ENCODE measurements at regions not wholly inside any gene's neighbourhood (a gene's known extent, or its start where the extent isn't known, plus 50 kb on each side); places are given as distances from the start of the nearest gene placed in this dataset.
A peak's percentile ranks its signal among the peaks of the same experiment; 100 is the strongest.

DNA sequence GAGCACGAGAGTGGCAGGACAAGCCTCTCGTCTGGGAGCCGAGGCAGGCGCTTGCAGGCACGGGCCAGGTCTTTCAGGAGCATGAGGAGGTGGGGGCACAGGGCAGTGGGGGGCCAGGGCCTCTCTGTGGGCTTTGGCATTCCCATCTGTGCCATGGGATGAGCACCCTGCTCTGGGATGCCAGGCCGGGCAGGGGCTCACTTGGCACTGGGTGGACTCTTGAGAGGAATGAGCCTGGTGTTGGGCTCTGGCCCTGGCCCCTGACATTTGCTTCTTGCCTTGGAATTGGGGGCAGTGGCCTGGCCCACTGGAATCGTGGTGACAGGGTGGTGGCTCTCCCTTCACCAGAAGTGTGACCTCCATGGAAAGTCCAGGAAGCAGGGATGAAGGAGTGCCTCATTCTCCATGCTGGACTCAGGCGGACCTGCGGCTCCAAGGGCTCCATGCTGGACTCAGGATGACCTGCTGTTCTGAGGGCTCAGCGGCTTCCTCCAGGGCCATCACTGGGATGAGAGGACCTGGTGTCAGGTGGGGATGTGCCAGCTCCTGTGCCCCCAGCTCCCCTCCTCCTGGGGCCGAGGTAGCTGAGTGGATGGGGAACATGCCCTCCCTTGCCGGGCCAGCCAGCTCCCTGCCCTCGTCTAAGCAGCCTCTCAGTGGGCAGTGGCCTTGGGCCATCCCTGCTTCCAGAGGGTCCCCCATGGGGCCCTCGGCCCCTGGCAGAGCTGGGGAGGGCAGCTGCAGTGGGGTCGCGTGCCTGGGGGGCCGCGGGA is 220.3 kb downstream of the KIF26A start:
- H3K27ac ChIP-seq, result no peak overlapping the region
- WGBS, 4 donors, result 59 to 71% (median 69%) methylated on average over 14 to 18 of the region's 18 CpGs
- H3K36me3 ChIP-seq (replicated peaks in 1 of 2), result no peaks in the 10 kb centered on the region
- no peak overlapping the region for H3K4me3 ChIP-seq
- no peaks in the 10 kb centered on the region for H3K9me3 ChIP-seq (replicated peaks in 1 of 3)
- DNase-seq, result peak in 2 of 7 donors; percentile 0 to 4
- H3K27me3 ChIP-seq, result no peaks in the 10 kb centered on the region
- intact Hi-C loops (cut with DNase I), result no loop called here
- TF ChIP-seq, protein P1, sequence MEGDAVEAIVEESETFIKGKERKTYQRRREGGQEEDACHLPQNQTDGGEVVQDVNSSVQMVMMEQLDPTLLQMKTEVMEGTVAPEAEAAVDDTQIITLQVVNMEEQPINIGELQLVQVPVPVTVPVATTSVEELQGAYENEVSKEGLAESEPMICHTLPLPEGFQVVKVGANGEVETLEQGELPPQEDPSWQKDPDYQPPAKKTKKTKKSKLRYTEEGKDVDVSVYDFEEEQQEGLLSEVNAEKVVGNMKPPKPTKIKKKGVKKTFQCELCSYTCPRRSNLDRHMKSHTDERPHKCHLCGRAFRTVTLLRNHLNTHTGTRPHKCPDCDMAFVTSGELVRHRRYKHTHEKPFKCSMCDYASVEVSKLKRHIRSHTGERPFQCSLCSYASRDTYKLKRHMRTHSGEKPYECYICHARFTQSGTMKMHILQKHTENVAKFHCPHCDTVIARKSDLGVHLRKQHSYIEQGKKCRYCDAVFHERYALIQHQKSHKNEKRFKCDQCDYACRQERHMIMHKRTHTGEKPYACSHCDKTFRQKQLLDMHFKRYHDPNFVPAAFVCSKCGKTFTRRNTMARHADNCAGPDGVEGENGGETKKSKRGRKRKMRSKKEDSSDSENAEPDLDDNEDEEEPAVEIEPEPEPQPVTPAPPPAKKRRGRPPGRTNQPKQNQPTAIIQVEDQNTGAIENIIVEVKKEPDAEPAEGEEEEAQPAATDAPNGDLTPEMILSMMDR (IDR thresholded peaks at IDR 0.05), result no peak
- TF ChIP-seq POLR2A (IDR thresholded peaks at IDR 0.05), result no peak
- H3K4me1 ChIP-seq (replicated peaks in 1 of 2), result no peaks in the 10 kb centered on the region

DNA sequence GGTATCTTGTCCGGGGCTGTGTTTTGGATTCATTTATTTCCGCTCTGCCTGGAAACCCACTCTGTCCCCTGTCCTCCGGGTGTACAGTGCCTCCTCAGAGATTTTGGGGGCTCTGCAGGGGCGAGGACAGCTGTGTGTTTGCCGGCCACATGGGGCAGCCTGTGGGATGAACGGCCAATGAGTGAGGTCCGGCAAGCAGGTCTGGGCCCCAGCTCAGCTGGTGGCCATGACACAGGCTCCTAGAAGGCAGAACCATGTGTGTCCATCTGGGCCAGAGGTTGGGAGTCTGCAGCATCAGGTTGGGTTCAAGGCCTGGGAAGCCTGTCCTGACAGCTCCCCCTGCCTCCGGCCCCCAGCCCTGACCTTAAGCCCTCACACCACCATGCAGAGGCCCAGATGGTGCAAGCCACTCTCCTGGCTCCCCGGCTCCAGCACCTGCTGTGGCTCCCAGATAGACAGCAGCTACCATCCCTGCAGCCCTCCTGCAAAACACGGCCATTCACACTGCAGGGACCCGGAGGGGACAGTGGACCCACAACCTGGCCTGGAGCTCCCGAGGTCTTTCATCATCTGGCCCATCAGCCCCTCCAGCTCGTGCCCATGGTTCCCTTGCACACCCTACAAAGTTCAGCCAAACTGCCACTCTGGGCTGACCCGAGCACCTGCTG is 220.1 kb upstream of the C14orf180 start:
- Histone ChIP-seq H3K4me1 (replicated peaks in 1 of 2) (no peaks in the 10 kb centered on the region), H3K36me3 (replicated peaks in 1 of 2) (no peaks in the 10 kb centered on the region), H3K27ac (no peak overlapping the region), H3K27me3 (no peaks in the 10 kb centered on the region), H3K9me3 (replicated peaks in 1 of 3) (no peaks in the 10 kb centered on the region), H3K4me3 (no peak overlapping the region)
- TF ChIP-seq POLR2A (IDR thresholded peaks at IDR 0.05), result no peak
- TF ChIP-seq, protein P1 (IDR thresholded peaks at IDR 0.05), result no peak
- 62 to 85% (median 73%) methylated on average over 7 to 14 of the region's 14 CpGs for WGBS, 4 donors
- intact Hi-C loops (cut with DNase I), result no loop called here
- peak in 2 of 7 donors; percentile 2 to 7 for DNase-seq

DNA sequence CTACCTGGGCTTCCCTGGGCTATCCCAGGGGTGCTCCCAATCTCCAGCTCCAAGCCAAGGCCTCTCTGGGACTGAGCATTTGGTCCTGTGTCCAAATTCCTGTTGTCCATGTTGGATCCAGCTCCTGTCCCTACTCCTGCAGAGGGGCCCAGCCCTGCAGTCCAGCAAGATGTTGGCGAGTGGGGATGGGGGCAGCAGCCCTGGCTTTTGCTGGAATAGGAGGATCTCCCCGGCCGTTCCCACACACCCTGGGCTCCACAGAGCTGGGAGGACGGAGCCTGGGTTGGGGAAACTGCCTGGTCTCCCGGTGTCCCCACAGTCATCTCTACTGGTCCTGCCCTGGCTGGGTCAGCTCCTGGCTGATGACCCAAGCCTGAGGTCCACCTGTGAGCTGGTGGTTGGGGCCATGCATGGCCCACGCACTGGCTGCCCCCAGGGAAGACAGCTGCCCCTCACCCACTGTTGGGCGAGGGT is 219.6 kb upstream of the C14orf180 start:
- Histone ChIP-seq H3K27ac (no peak overlapping the region), H3K36me3 (replicated peaks in 1 of 2) (no peaks in the 10 kb centered on the region), H3K4me1 (replicated peaks in 1 of 2) (no peaks in the 10 kb centered on the region), H3K27me3 (no peaks in the 10 kb centered on the region), H3K4me3 (no peak overlapping the region), H3K9me3 (replicated peaks in 1 of 3) (no peaks in the 10 kb centered on the region)
- intact Hi-C loops (cut with DNase I), result no loop called here
- DNase-seq, result peak in 2 of 7 donors; percentile 0 to 3
- no peak for TF ChIP-seq POLR2A (IDR thresholded peaks at IDR 0.05)
- TF ChIP-seq, protein P1 (IDR thresholded peaks at IDR 0.05), result no peak
- WGBS, 4 donors, result 80 to 87% (median 85%) methylated on average over 5 to 7 of the region's 7 CpGs

DNA sequence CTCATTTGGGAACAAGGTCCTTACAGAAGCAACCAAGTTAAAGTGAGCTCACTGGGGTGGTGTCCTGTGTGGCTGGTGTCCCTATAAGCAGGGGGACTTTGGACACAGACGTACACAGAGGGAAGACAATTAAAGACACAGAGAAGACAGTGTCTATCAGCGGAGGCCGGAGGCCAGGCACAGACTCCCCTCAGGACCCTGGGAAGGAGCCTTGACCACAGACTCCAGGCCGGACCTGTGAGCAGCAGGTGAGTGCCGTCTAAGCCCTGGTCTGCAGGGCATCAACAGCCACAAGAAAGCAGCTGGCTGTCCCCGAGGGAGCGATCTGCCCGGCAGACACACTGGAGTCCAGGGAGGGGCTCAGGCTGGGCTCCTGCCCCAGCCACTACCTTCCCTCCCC is 219.1 kb upstream of the C14orf180 start:
- H3K36me3 ChIP-seq (replicated peaks in 1 of 2), result no peaks in the 10 kb centered on the region
- H3K9me3 ChIP-seq (replicated peaks in 1 of 3), result no peaks in the 10 kb centered on the region
- 72 to 84% (median 83%) methylated on average over 6 to 8 of the region's 8 CpGs for WGBS, 4 donors
- intact Hi-C loops (cut with DNase I), result no loop called here
- peak in 2 of 7 donors; percentile 0 to 5 for DNase-seq
- no peaks in the 10 kb centered on the region for H3K4me1 ChIP-seq (replicated peaks in 1 of 2)
- H3K27ac ChIP-seq, result no peak overlapping the region
- H3K4me3 ChIP-seq, result no peak overlapping the region
- H3K27me3 ChIP-seq, result no peaks in the 10 kb centered on the region
- TF ChIP-seq, protein P1 (IDR thresholded peaks at IDR 0.05), result no peak
- no peak for TF ChIP-seq POLR2A (IDR thresholded peaks at IDR 0.05)

Data from adrenal gland (tissue), 9 donors.